ENCODE measurements at regions not wholly inside any gene's neighbourhood (a gene's known extent, or its start where the extent isn't known, plus 50 kb on each side); places are given as distances from the start of the nearest gene placed in this dataset.

- no peak for DNase-seq
Observed at GRCh38 chr15:88312941-88313579, 56.5 kb upstream of the NTRK3 start.

GRCh38 chr15:88309363-88309762 is 52.8 kb upstream of the NTRK3 start:
- no peak for DNase-seq

GRCh38 chr15:88307344-88307743 is 50.8 kb upstream of the NTRK3 start:
- DNase-seq = no peak
